ENCODE measurements at regions not wholly inside any gene's neighbourhood (a gene's known extent, or its start where the extent isn't known, plus 50 kb on each side); places are given as distances from the start of the nearest gene placed in this dataset.

- no peak for TF ChIP-seq CTCF (conservative IDR thresholded peaks at IDR 0.05; ENCODE audit: low read depth, low read length)
- TF ChIP-seq EZH2 (IDR thresholded peaks at IDR 0.05; ENCODE audit: low read length, unreplicated experiment), result no peak
Measured at GRCh38 chr2:146321175-146321574, 1523.7 kb upstream of the ACVR2A start.

All from PC-3 (cell line).